ENCODE measurements at regions not wholly inside any gene's neighbourhood (a gene's known extent, or its start where the extent isn't known, plus 50 kb on each side); places are given as distances from the start of the nearest gene placed in this dataset.
"Not testable (repeated sequence)": the region's sequence is repeated elsewhere in the genome, so short reads cannot be mapped to it uniquely, and the experiment has no call there.

- no peak for DNase-seq
Measured at GRCh38 chr6:12477616-12478015, 187.5 kb downstream of the EDN1 start.

DNA sequence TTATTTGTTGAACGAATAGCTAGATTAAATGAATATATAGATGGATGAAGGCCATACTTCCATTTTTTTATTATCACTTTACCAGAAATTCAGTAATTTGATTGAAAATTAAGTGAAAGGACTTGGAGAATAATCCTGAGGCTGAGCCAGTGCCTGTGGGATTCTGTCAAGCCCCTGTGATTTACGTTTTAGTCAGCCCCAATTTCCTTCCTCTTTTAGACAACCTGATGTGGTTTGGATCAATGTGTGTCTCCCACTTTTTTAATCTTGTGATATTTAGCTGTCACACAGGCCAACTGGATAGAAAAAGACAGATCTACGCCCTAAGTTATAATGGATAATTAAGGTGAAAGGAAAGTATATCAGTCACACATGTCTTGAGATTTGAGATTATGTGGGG, 188.8 kb downstream of the EDN1 start:
- DNase-seq = no peak

- DNase-seq = no peak
Measured at GRCh38 chr6:12479451-12479850, 189.3 kb downstream of the EDN1 start.

DNA sequence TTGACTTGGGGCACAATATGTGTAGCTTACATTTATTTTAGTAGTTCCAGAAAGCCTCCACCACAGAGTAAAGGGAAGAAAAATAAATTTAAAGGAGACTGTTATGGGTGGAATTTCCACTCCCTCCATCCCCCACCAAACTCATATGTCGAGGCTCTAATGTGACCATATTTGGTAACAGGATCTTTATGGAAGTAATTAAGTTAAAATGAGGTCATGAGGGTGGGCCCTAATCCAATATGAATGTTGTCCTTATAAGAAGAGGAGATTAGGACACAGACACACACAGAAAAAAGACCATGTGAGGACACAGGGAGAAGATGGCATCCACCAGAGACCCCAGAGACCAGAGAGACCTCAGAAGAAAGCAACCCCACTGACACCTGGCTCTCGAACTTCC, 189.7 kb downstream of the EDN1 start:
- DNase-seq = peak in 2 of 3 donors; percentile 19 to 44

DNA sequence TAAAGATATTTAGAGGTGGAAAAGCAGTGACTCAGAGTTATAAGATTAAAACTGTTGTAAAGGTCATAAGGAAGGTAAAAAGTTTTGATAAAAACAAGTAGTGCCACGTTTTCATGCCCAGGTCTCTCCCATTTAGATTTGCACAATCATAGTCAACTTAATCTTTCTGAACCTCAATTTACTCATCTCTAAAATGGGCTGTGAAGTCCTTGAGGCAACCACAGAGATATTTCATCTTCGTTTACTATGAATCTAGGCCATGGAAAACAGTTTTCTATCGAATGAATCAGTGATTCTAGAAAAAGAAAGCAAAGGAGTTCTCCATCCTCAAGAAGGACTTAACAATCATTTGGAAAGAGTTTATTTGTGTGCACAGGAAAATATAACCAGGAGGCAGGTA, 190.2 kb downstream of the EDN1 start:
- DNase-seq = no peak

- DNase-seq = no peak
Measured at GRCh38 chr6:12481292-12481691, 191.1 kb downstream of the EDN1 start.

DNA sequence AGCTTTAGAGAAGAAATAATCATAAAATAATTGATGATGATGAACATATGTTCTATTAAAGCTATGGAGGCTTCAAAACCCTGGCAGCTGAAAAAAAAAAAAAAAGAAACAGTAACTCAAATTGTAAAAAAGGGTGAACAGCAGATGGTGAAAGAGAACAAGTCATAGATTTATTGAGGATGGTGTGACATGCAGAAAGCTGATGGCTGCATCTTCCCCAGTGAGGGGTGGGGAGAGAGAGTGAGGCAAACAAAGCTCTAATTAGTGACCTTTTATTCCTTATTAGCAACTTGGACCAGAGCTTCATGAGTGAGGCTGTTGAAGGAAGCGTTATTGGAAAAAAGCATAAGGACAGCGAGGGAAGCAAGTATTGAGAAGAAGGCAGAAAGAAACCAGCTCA, 191.7 kb downstream of the EDN1 start:
- DNase-seq = no peak

DNA sequence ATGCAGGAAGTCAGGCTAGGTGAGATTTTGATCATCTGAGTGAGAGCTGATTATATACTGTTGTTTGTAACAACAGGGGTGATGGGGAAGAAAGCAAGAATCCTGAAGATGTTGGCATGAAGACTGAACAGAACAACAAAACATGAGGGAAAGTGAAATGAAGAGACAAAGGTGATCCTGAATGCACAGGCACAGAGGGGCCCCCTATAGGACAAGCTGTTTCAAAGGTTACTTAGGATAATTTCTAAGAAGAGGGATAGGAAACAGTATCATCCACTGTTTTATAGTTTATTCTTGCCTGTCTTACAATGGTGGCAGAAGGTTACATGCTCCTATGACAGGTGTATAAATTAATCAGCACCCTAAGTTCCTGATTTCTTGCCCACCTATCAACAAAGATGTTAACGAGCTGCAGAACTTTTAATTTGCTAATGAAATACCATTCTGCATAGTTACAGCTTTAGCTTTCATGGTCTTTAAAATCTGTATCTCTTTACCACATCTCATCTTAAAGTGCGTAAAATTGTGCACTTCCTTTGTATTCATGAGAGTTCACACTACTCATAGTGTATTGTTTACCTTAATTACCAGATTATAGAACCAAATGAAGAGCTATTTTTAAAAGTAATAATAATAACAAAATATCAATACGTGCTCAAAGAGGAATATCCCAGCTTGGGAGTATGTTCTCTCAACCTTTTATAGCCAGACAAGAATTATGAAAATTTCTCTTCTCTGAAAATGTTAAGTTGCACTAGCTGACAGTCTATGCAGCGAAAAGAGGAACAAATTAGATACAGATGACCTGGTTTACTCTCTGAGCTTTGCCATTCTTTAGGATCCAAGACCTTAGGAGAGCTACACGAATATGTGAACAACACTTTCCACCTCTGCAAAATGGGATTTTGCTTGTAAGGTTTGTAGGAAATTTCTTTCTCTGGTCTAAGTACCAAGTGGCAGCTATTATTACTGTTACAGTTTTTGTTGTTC, 192.5 kb downstream of the EDN1 start:
- no peak for DNase-seq

DNA sequence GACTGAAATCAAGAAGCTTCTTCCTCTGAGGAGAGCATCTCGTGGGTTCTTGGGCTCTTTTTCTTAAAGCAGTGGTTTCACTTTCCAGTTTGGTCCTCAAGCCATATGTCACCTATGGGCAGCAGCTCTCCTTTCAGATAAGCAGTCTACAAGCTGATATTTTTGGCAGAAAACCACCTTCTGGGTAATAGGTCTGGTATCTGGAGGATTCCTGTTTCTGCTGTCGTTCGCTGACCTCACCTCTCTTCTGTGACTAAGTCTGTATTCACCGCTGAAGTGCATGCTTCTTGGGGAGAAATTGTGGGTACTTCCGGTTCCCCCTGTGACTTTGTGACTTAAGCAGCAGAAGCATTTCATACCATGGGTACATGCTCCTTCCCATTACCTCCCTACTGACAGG, 193.6 kb downstream of the EDN1 start:
- peak in 1 of 3 donors; percentile 76 for DNase-seq

DNA sequence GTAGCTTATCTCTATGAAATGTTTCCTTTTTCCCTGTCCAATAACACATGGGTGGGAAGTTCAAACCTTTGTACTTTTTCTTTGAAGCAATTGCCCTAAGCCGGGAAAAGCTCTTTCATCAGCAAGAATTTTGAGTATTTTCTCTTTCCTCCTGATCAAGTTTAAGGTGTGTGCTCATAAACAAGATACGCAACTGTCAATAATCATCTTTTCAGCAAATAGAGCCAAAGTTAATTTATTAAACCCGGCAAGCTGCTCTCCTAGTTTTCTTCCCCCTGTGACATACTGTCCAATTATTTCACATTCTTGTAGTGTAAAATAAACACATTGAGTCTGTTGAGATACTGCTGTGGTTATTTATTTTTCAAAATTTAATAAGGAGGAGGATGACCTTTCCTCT, 194.4 kb downstream of the EDN1 start:
- DNase-seq = no peak

DNA sequence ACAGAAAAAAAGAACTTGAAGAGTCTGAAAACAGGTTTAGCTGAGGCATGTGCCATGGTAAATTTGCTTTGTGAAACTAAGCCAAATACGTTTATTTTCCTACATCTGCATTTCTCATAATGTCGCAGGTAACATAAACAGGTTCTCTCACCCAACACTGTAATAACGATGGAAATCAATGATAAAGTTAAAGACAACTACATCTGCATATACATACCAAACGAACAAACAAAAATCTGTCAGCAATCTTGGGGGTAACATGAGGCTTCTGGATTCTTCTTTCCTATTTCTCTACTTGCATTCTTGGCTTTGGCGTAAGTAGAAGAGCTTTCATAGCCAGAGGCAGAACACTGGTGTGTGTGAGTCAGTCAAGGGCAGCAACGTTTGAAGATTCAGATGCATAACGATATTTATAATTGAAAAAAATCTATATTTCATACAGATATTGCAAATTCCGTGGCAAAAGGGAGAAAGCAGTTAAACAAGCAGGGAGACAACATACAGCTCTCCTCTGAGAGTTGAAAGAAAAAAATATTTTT, 195.1 kb downstream of the EDN1 start:
- DNase-seq = no peak

DNA sequence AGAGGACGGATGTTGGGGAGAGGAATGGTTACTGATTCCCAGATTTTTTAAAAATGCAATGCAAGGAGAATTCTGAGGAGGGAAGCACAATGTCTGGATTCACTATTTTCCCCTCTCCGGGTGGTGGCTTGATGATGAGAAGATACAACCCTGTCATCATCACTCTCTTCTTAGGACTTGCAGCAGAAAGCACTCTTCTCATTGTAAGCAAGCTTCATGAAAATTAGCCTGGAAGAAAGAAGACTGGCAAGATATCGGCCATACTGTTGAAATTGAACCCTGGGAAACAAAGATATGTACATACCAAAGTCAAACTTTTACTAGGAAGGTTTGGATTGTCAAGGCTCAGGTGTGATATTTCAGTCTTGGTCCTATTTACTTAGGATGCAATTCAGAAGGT, 195.7 kb downstream of the EDN1 start:
- no peak for DNase-seq

GRCh38 chr6:12490351-12490903, 200.3 kb downstream of the EDN1 start:
- DNase-seq = no peak

DNA sequence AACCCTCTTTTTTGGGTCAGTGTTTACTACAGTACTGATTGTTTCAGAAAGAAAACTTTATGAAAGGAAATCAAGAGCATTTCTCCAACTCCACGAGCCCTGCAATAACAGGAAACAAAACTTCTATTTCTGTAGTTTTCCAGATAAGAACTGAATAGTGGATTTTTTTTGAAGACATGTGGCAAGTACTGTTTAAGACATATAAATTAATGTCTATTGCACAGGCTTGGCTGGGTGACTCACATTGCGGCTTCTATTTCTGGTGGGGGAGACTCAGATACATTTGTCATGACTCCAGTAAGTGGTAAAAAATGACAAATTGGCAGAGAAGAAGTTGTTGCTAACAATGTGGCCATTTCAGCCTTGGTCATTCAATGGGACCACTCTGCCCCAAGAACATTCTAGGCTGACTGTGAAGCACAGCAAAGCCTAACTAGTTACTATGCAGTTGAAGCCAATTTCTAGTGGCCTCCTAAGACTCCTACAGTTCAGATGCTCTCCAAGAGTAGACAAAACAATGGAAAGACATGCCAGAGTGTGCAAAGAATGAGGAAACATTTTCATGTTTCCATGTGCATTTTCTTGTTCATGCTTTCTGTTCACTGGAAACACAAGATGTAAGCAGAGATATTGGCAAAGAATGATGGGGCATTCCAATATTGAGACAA, 200.9 kb downstream of the EDN1 start:
- DNase-seq = peak in 1 of 3 donors; percentile 87

GRCh38 chr6:12492929-12493328, 202.8 kb downstream of the EDN1 start:
- not testable (repeated sequence) for DNase-seq

GRCh38 chr6:12493446-12493845, 203.3 kb downstream of the EDN1 start:
- no peak for DNase-seq

DNA sequence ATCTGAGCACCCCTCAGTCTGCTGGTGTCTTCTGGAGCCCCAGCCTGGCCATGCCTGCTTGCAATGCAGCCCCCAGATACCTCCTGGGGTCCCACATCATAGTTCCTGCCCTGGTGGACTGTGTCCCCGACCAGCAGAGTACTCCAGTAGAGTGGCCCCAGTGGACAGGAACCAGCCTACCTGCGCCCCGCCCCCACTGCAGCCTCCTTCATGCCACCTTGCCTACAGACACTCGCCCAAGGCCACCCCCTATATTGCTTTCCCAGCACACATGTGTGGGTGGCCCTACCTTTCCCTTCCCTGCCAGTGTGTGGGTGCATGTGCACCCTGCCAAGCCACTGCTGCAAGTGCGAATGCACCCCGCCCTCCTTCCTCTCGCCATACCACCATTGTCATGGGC, 204.0 kb downstream of the EDN1 start:
- no peak for DNase-seq

- no peak for DNase-seq
Measured at GRCh38 chr6:12501990-12502389, 211.8 kb downstream of the EDN1 start.

DNA sequence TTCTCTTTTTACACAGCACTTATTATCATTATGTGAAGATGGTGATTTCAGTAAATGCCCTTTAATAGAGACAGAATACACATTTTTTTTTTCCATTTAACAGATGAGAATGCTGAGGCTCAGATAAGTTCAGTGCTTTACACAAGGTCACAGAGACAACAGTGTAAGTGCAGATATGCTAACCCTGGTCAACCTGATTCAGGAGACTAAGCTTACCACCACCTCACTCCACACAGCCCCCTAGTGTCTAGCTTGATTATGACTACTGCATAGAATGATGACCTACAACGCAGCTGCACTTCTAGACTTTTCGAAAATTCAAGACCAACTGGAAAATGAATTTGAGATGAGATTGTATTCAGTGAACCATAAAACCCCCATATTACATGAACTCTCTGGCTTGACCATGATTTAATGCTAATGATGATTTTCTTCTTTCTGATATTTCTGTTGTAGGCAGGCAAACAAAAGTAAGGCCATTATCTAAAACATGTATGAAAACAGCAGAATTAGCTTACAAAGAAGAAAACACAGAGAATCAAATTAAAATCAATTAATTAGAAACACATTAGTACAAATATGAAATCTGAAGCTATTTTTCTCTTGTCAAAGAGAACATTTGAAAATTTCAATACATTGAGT, 212.1 kb upstream of the PHACTR1 start:
- no peak for DNase-seq

DNA sequence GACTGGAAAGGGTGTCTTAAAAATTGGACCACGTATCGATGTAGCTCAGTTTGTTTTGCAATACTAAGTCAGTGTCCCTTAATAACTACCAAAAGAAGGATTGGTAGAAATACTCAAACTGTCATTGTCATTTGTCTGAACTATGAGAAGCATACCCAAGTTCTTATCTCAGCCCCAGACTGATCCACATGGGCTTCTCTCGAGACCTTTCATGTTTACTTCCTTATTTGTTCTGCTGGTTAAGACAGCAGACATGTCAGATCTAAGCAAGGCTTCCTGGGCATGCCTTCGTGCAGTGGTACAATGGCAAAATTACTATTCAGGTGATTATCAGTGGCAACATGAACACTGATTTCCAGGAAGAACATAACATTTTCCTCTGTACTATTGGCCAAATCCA, 211.1 kb upstream of the PHACTR1 start:
- no peak for DNase-seq

DNA sequence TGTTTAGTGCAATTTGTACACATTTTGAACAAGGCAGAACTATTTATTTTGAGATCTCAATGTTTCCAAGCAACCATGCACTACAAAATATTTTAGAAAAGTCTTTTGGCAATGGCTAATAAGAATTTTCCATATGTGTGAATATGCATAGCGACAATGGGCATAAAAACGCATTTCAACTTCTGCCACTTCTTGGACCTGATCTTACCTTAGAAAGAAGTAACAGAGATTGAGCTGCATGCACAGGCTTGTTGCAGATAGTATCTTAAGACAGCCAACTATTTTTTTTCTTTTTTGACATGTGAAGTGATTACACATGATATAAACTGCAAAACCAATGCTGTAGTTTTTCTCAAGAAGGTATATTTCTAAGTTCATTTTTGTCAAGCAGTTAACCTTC, 210.4 kb upstream of the PHACTR1 start:
- peak in 2 of 3 donors; percentile 13 to 48 for DNase-seq

DNA sequence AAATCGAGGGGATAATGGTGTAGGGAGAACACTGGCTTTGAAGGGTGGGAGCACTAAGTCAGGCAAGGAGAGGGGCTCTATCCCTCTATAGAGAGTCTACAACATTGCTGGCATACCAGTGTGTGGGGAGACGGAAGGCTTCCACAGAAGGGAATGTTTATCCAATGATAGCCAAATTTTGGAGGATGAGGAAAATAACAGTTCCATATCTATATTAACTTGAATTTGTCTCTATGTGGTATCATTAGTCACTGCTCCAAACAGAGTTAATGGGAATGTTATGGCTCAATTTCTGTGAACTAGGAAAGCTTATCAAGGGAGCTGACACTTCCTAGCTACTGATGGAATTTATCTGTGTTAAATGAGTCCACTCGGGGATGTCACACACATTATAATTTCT, 208.9 kb upstream of the PHACTR1 start:
- DNase-seq = no peak
